ENCODE measurements at regions not wholly inside any gene's neighbourhood (a gene's known extent, or its start where the extent isn't known, plus 50 kb on each side); places are given as distances from the start of the nearest gene placed in this dataset.

- no peak for TF ChIP-seq CTCF (IDR thresholded peaks at IDR 0.05)
These were observed 234.0 kb downstream of the SNX10 start for GRCh38 chr7:26525398-26526264.

GRCh38 chr7:26526265-26526587 lies 234.6 kb downstream of the SNX10 start:
- no peak for TF ChIP-seq CTCF (IDR thresholded peaks at IDR 0.05)

- no peak for TF ChIP-seq CTCF (IDR thresholded peaks at IDR 0.05)
These were observed 240.3 kb downstream of the SNX10 start for GRCh38 chr7:26531926-26532325.

- TF ChIP-seq CTCF (IDR thresholded peaks at IDR 0.05): no peak
These were observed 240.8 kb downstream of the SNX10 start for GRCh38 chr7:26532471-26532870.

GRCh38 chr7:26533217-26533616 lies 241.6 kb downstream of the SNX10 start:
- no peak for TF ChIP-seq CTCF (IDR thresholded peaks at IDR 0.05)

- no peak for TF ChIP-seq CTCF (IDR thresholded peaks at IDR 0.05)
These were observed 243.2 kb downstream of the SNX10 start for GRCh38 chr7:26534649-26535482.

GRCh38 chr7:26535483-26536007 lies 243.9 kb downstream of the SNX10 start:
- no peak for TF ChIP-seq CTCF (IDR thresholded peaks at IDR 0.05)

Data from LNCAP (cell line).